HG03103 (cell line): ENCODE measurements at regions not wholly inside any gene's neighbourhood (a gene's known extent, or its start where the extent isn't known, plus 50 kb on each side); places are given as distances from the start of the nearest gene placed in this dataset.

ENCODE experiments used
- ATAC-seq: cut with Tn5 transposase; IDR thresholded peaks from one replicate; pipeline ENCODE4 v1.9.1; 2021; ENCODE audit warnings: low read depth; ENCODE audit not compliant: unreplicated experiment

- ATAC-seq: no peak
These were observed 453.3 kb downstream of the KCNJ2 start for GRCh38 chr17:70622368-70623260.

- ATAC-seq: no peak
These were observed 454.9 kb downstream of the KCNJ2 start for GRCh38 chr17:70624211-70624610.

GRCh38 chr17:70629902-70630301 is 460.6 kb downstream of the KCNJ2 start:
- no peak for ATAC-seq

- ATAC-seq: no peak
These were observed 467.3 kb downstream of the KCNJ2 start for GRCh38 chr17:70636517-70637133.

GRCh38 chr17:70642059-70642458 is 472.7 kb downstream of the KCNJ2 start:
- ATAC-seq: no peak

GRCh38 chr17:70644096-70644495 is 474.8 kb downstream of the KCNJ2 start:
- no peak for ATAC-seq

GRCh38 chr17:70646673-70647072 is 477.3 kb downstream of the KCNJ2 start:
- no peak for ATAC-seq

- ATAC-seq: no peak
These were observed 478.8 kb downstream of the KCNJ2 start for GRCh38 chr17:70648166-70648565.

- no peak for ATAC-seq
These were observed 484.5 kb downstream of the KCNJ2 start for GRCh38 chr17:70653850-70654249.

- ATAC-seq: no peak
These were observed 485.4 kb downstream of the KCNJ2 start for GRCh38 chr17:70654706-70655105.

- no peak for ATAC-seq
These were observed 486.0 kb downstream of the KCNJ2 start for GRCh38 chr17:70655176-70655958.

GRCh38 chr17:70658317-70658716 is 489.0 kb downstream of the KCNJ2 start:
- no peak for ATAC-seq

GRCh38 chr17:70658840-70659239 is 489.5 kb downstream of the KCNJ2 start:
- ATAC-seq: no peak

GRCh38 chr17:70661342-70662222 is 492.2 kb downstream of the KCNJ2 start:
- ATAC-seq: no peak

- no peak for ATAC-seq
These were observed 499.1 kb downstream of the KCNJ2 start for GRCh38 chr17:70668276-70668937.

- no peak for ATAC-seq
These were observed 499.8 kb downstream of the KCNJ2 start for GRCh38 chr17:70668938-70669778.

GRCh38 chr17:70674061-70674460 is 504.7 kb downstream of the KCNJ2 start:
- ATAC-seq: no peak

GRCh38 chr17:70675070-70675590 is 505.8 kb downstream of the KCNJ2 start:
- no peak for ATAC-seq
